MG63 (cell line): ENCODE measurements at regions not wholly inside any gene's neighbourhood (a gene's known extent, or its start where the extent isn't known, plus 50 kb on each side); places are given as distances from the start of the nearest gene placed in this dataset.
"Not testable (repeated sequence)": the region's sequence is repeated elsewhere in the genome, so short reads cannot be mapped to it uniquely, and the experiment has no call there.

Experiments used
- DNase-seq: peaks from one replicate; pipeline ENCODE4 v3.0.0-alpha.2; 2020
- H3K27me3 ChIP-seq: fragments of 250-450 bp; sonication (Bioruptor Pico); 2 replicates; pipeline ENCODE4 v1.5.1; 2020; ENCODE audit warnings: mild to moderate bottlenecking, moderate library complexity
- H3K36me3 ChIP-seq: fragments of 250-450 bp; sonication (Bioruptor Pico); 2 replicates; pipeline ENCODE4 v1.5.1; 2020; ENCODE audit warnings: mild to moderate bottlenecking, moderate library complexity
- H3K4me3 ChIP-seq: fragments of 250-450 bp; sonication (Bioruptor Pico); 2 replicates; pipeline ENCODE4 v1.5.1; 2020; ENCODE audit warnings: mild to moderate bottlenecking, moderate library complexity
- H3K9me3 ChIP-seq: fragments of 250-450 bp; sonication (Bioruptor Pico); 2 replicates; pipeline ENCODE4 v1.5.1; 2020; ENCODE audit warnings: mild to moderate bottlenecking, moderate library complexity

GRCh38 chr4:123206016-123206415 is 190.6 kb upstream of the SPRY1 start:
- no peaks in the 10 kb centered on the region for H3K36me3 ChIP-seq
- H3K27me3 ChIP-seq: no peaks in the 10 kb centered on the region
- no peak for DNase-seq
- H3K9me3 ChIP-seq: no peaks in the 10 kb centered on the region
- no peak overlapping the region for H3K4me3 ChIP-seq

GRCh38 chr4:123209436-123209835 is 187.2 kb upstream of the SPRY1 start:
- H3K36me3 ChIP-seq: no peaks in the 10 kb centered on the region
- DNase-seq: no peak
- H3K4me3 ChIP-seq: no peak overlapping the region
- no peaks in the 10 kb centered on the region for H3K27me3 ChIP-seq
- no peaks in the 10 kb centered on the region for H3K9me3 ChIP-seq

- Histone ChIP-seq H3K27me3 (no peaks in the 10 kb centered on the region), H3K4me3 (no peak overlapping the region), H3K36me3 (no peaks in the 10 kb centered on the region), H3K9me3 (no peaks in the 10 kb centered on the region)
- no peak for DNase-seq
These were observed 181.1 kb upstream of the SPRY1 start for GRCh38 chr4:123215536-123215935.

- H3K9me3 ChIP-seq: no peaks in the 10 kb centered on the region
- DNase-seq: no peak
- no peaks in the 10 kb centered on the region for H3K27me3 ChIP-seq
- no peak overlapping the region for H3K4me3 ChIP-seq
- H3K36me3 ChIP-seq: no peaks in the 10 kb centered on the region
These were observed 180.1 kb upstream of the SPRY1 start for GRCh38 chr4:123216543-123216942.

GRCh38 chr4:123216946-123217345 is 179.6 kb upstream of the SPRY1 start:
- Histone ChIP-seq H3K27me3 (no peaks in the 10 kb centered on the region), H3K36me3 (no peaks in the 10 kb centered on the region), H3K9me3 (no peaks in the 10 kb centered on the region), H3K4me3 (no peak overlapping the region)
- no peak for DNase-seq

- DNase-seq: no peak
- H3K27me3 ChIP-seq: no peaks in the 10 kb centered on the region
- no peaks in the 10 kb centered on the region for H3K9me3 ChIP-seq
- H3K4me3 ChIP-seq: no peak overlapping the region
- no peaks in the 10 kb centered on the region for H3K36me3 ChIP-seq
These were observed 178.9 kb upstream of the SPRY1 start for GRCh38 chr4:123217664-123218063.

GRCh38 chr4:123218981-123219380 is 177.6 kb upstream of the SPRY1 start:
- Histone ChIP-seq H3K27me3 (no peaks in the 10 kb centered on the region), H3K36me3 (no peaks in the 10 kb centered on the region), H3K4me3 (no peak overlapping the region), H3K9me3 (no peaks in the 10 kb centered on the region)
- DNase-seq: no peak

- DNase-seq: no peak
- H3K9me3 ChIP-seq: no peaks in the 10 kb centered on the region
- no peak overlapping the region for H3K4me3 ChIP-seq
- H3K27me3 ChIP-seq: no peaks in the 10 kb centered on the region
- no peaks in the 10 kb centered on the region; the same call in 1 of the 2 replicates for H3K36me3 ChIP-seq
These were observed 167.3 kb upstream of the SPRY1 start for GRCh38 chr4:123229286-123229685.

- Histone ChIP-seq H3K36me3 (no peaks in the 10 kb centered on the region; the same call in 1 of the 2 replicates), H3K9me3 (no peaks in the 10 kb centered on the region), H3K27me3 (no peaks in the 10 kb centered on the region), H3K4me3 (no peak overlapping the region)
- DNase-seq: no peak
These were observed 166.5 kb upstream of the SPRY1 start for GRCh38 chr4:123230061-123230460.

GRCh38 chr4:123232439-123232838 is 164.2 kb upstream of the SPRY1 start:
- Histone ChIP-seq H3K4me3 (no peak overlapping the region), H3K9me3 (no peaks in the 10 kb centered on the region), H3K36me3 (no peaks in the 10 kb centered on the region; the same call in 1 of the 2 replicates), H3K27me3 (no peaks in the 10 kb centered on the region)
- no peak for DNase-seq

GRCh38 chr4:123233136-123233768 is 163.3 kb upstream of the SPRY1 start:
- DNase-seq: no peak
- H3K27me3 ChIP-seq: no peaks in the 10 kb centered on the region

GRCh38 chr4:123234955-123235354 is 161.6 kb upstream of the SPRY1 start:
- no peak for DNase-seq
- Histone ChIP-seq H3K4me3 (no peak overlapping the region), H3K27me3 (no peaks in the 10 kb centered on the region)

More at GRCh38 chr4:123233136-123233768, 163.3 kb upstream of the SPRY1 start:
- Histone ChIP-seq H3K9me3 (no peaks in the 10 kb centered on the region), H3K4me3 (no peak overlapping the region), H3K36me3 (no peaks in the 10 kb centered on the region; the same call in 1 of the 2 replicates)

GRCh38 chr4:123235431-123235830 is 161.2 kb upstream of the SPRY1 start:
- H3K4me3 ChIP-seq: no peak overlapping the region
- H3K27me3 ChIP-seq: no peaks in the 10 kb centered on the region
- no peaks in the 10 kb centered on the region; the same call in 1 of the 2 replicates for H3K36me3 ChIP-seq
- no peaks in the 10 kb centered on the region for H3K9me3 ChIP-seq
- no peak for DNase-seq

More at GRCh38 chr4:123234955-123235354, 161.6 kb upstream of the SPRY1 start:
- Histone ChIP-seq H3K36me3 (no peaks in the 10 kb centered on the region; the same call in 1 of the 2 replicates), H3K9me3 (no peaks in the 10 kb centered on the region)

- no peaks in the 10 kb centered on the region for H3K9me3 ChIP-seq
- H3K4me3 ChIP-seq: no peak overlapping the region
- no peaks in the 10 kb centered on the region for H3K27me3 ChIP-seq
- no peak for DNase-seq
- H3K36me3 ChIP-seq: no peaks in the 10 kb centered on the region; the same call in 1 of the 2 replicates
These were observed 160.0 kb upstream of the SPRY1 start for GRCh38 chr4:123236606-123237005.

GRCh38 chr4:123240286-123240685 is 156.3 kb upstream of the SPRY1 start:
- DNase-seq, H3K36me3 ChIP-seq, H3K27me3 ChIP-seq, H3K4me3 ChIP-seq, H3K9me3 ChIP-seq: not testable (repeated sequence)

- DNase-seq, H3K4me3 ChIP-seq, H3K9me3 ChIP-seq, H3K36me3 ChIP-seq, H3K27me3 ChIP-seq: not testable (repeated sequence)
These were observed 153.4 kb upstream of the SPRY1 start for GRCh38 chr4:123243220-123243619.

GRCh38 chr4:123244137-123244536 is 152.5 kb upstream of the SPRY1 start:
- Histone ChIP-seq H3K36me3 (no peaks in the 10 kb centered on the region), H3K4me3 (no peak overlapping the region), H3K27me3 (no peaks in the 10 kb centered on the region), H3K9me3 (no peaks in the 10 kb centered on the region)
- no peak for DNase-seq

- DNase-seq: no peak
- Histone ChIP-seq H3K4me3 (no peak overlapping the region), H3K9me3 (no peaks in the 10 kb centered on the region), H3K27me3 (no peaks in the 10 kb centered on the region), H3K36me3 (no peaks in the 10 kb centered on the region)
These were observed 150.5 kb upstream of the SPRY1 start for GRCh38 chr4:123246085-123246484.
